ENCODE measurements at regions not wholly inside any gene's neighbourhood (a gene's known extent, or its start where the extent isn't known, plus 50 kb on each side); places are given as distances from the start of the nearest gene placed in this dataset.

DNA sequence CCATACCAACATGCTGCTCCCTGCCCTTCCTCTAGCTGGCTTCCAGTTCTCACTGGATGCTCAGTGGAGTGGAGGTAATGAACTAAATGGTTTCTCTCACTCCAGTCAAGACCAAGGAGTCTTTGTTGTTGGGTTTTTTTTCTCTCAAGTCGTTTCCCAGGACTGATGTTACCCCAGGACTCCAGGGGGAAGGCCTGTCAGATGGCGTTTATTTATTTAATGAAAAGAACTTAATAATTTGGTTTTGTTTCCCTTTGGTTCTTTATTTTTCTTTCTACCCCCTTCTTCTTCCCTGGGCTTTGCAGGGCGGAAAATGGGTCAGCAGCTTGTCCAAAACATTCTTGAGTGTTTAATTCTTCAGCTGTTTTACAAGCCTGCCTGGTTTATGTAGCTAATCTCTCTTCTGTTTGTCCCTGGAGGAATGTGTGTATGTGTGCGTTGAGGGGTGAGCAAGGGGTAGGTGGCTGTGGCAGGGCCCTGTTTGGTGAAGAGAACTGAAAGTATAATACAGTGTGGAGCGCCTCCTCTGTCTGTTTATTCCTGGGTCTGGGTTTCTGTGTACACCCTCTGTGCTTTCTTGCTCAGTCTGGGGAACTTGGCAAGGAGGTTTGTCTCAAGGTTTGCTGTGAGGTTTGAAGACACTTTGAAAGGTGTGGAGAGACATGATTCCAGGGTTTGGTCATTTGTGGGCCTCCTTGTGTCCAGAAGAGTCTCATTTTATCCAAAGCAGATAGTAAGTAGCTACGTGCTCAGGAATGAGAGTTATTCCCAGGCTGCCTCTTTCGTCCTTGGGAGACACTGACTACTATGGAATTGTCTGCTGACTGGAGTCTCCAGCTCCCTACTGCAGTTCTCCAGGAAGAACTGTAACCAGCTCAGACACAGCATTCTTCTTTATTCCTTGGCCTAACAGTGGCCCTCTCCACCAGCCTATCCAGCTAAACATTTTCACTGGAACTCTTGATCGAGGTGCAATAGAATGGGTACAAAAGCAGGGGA lies 175.5 kb downstream of the ADAMTS15 start:
- ChIA-PET CTCF (no interaction called here), POLR2A (no interaction called here)
- Mint-ChIP-seq H3K36me3 (no peaks in the 10 kb centered on the region), H3K27ac (no peak overlapping the region), H3K9me3 (no peaks in the 10 kb centered on the region), H3K4me3 (no peak overlapping the region), H3K27me3 (peaks cover 21 to 27% of the 10 kb centered on the region in 2 donors), H3K4me1 (no peaks in the 10 kb centered on the region)
- no peaks in the 10 kb centered on the region for H3K36me3 ChIP-seq (ENCODE audit: control insufficient read depth in 2 of 2, extremely low read depth in 1 of 2, insufficient read depth in 1 of 2, low read length in 1 of 2)
- H3K9me3 ChIP-seq = no peaks in the 10 kb centered on the region
- H3K4me3 ChIP-seq (ENCODE audit: control insufficient read depth in 1 of 2, extremely low read depth in 1 of 2, low read length in 1 of 2) = no peak overlapping the region
- peaks cover 0 to 3% of the 10 kb centered on the region in 2 experiments for H3K27me3 ChIP-seq (replicated peaks in 1 of 2; ENCODE audit: control insufficient read depth in 2 of 2, extremely low read depth in 1 of 2, insufficient read depth in 2 of 2, low read length in 1 of 2)
- H3K27ac ChIP-seq (ENCODE audit: low read length) = no peak overlapping the region
- no peaks in the 10 kb centered on the region for H3K4me1 ChIP-seq (ENCODE audit: control insufficient read depth in 1 of 2, extremely low read depth in 1 of 2, insufficient read depth in 2 of 2, low read length in 2 of 2)
- ATAC-seq (replicated peaks in 1 of 4) (no peak), DNase-seq (no peak)
- 56% methylated on average over 4 of the region's 8 CpGs for WGBS (ENCODE audit: insufficient coverage)

DNA sequence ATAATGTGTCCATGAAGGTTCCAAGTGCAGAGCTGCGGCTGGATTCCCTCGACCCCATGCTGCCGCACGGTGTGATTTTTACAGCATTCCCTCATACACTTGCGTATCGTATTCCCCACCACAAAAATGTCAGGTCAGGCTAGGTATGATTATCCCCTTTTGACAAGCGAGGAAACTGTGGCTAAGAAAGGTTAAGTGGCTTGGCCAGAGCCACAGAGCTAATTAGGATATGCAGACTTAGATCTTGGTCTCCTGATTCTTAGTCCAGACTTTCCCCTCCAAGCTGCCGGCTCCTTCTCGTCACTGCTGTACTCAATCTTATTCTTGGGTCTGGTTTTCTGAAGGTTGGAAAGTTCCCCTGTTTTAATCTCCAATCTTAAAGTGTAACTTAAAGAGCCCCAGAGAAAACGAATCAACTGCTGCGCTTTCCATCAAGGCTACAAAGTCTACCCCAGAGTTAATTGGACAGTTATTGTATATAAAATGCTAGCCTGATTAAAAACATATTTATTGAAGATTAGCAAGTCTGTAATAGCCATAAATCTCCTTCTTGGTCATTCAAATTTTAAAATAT lies 176.6 kb downstream of the ADAMTS15 start:
- CTCF ChIA-PET = no interaction called here
- no peaks in the 10 kb centered on the region for H3K36me3 Mint-ChIP-seq
- POLR2A ChIA-PET = no interaction called here
- Histone ChIP-seq H3K27me3 (replicated peaks in 1 of 2; ENCODE audit: control insufficient read depth in 2 of 2, extremely low read depth in 1 of 2, insufficient read depth in 2 of 2, low read length in 1 of 2) (peaks cover 0 to 3% of the 10 kb centered on the region in 2 experiments), H3K9me3 (no peaks in the 10 kb centered on the region), H3K4me3 (ENCODE audit: control insufficient read depth in 1 of 2, extremely low read depth in 1 of 2, low read length in 1 of 2) (no peak overlapping the region), H3K36me3 (ENCODE audit: control insufficient read depth in 2 of 2, extremely low read depth in 1 of 2, insufficient read depth in 1 of 2, low read length in 1 of 2) (no peaks in the 10 kb centered on the region), H3K4me1 (ENCODE audit: control insufficient read depth in 1 of 2, extremely low read depth in 1 of 2, insufficient read depth in 2 of 2, low read length in 2 of 2) (no peaks in the 10 kb centered on the region), H3K27ac (ENCODE audit: low read length) (no peak overlapping the region)
- DNase-seq (no peak), ATAC-seq (replicated peaks in 1 of 4) (no peak)
- H3K27me3 Mint-ChIP-seq = peaks cover 21 to 27% of the 10 kb centered on the region in 2 donors
- H3K4me1 Mint-ChIP-seq = no peaks in the 10 kb centered on the region
- 77% methylated on average over 5 of the region's 11 CpGs for WGBS (ENCODE audit: insufficient coverage)
- H3K27ac Mint-ChIP-seq = no peak overlapping the region
- H3K9me3 Mint-ChIP-seq = no peaks in the 10 kb centered on the region
- H3K4me3 Mint-ChIP-seq = no peak overlapping the region

DNA sequence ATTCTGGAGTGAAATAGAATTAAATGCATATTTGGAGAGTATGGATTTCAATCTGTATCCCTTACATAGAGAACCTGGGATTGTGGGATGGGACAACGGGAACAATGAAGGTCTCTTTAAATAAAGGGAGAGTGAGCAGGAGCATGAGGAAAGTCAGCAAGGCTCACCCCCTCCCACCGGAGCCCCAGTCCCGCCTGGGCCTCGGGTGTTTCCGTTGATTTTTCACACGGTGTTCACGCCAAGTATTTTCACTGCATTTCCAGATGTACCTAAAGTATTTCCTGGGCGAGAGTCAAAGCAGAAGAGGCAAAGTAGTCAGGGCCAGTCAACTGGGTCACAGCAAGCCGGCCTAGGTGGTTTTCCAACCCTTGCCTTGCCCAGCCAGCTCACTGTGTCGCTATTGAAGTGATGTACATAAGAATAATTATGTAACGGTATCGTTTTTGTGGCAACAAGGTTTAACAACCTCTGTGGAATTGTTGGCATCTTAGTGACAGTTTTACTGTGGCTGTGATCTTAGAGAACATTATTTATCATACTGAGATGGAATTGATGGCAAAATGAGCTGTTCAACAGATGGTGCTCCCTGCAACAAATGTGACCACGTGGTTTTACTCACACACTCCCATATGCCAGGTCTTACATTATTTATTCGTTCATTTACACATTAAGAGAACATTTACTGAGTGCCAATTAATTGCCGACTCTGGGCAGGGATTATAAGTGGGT lies 177.3 kb downstream of the ADAMTS15 start:
- H3K4me3 Mint-ChIP-seq = no peak overlapping the region
- WGBS (ENCODE audit: insufficient coverage) = 88% methylated on average over 8 of the region's 15 CpGs
- H3K27ac Mint-ChIP-seq = no peak overlapping the region
- H3K27me3 ChIP-seq (replicated peaks in 1 of 2; ENCODE audit: control insufficient read depth in 2 of 2, extremely low read depth in 1 of 2, insufficient read depth in 2 of 2, low read length in 1 of 2) = peaks cover 0 to 3% of the 10 kb centered on the region in 2 experiments
- ChIA-PET POLR2A (no interaction called here), CTCF (no interaction called here)
- no peak for ATAC-seq (replicated peaks in 1 of 4)
- H3K4me1 Mint-ChIP-seq = no peaks in the 10 kb centered on the region
- H3K4me1 ChIP-seq (ENCODE audit: control insufficient read depth in 1 of 2, extremely low read depth in 1 of 2, insufficient read depth in 2 of 2, low read length in 2 of 2) = no peaks in the 10 kb centered on the region
- DNase-seq = no peak
- no peak overlapping the region for H3K4me3 ChIP-seq (ENCODE audit: control insufficient read depth in 1 of 2, extremely low read depth in 1 of 2, low read length in 1 of 2)
- no peak overlapping the region for H3K27ac ChIP-seq (ENCODE audit: low read length)
- H3K27me3 Mint-ChIP-seq = peaks cover 20 to 22% of the 10 kb centered on the region in 2 donors
- no peaks in the 10 kb centered on the region for H3K9me3 Mint-ChIP-seq
- H3K36me3 Mint-ChIP-seq = no peaks in the 10 kb centered on the region
- no peaks in the 10 kb centered on the region for H3K36me3 ChIP-seq (ENCODE audit: control insufficient read depth in 2 of 2, extremely low read depth in 1 of 2, insufficient read depth in 1 of 2, low read length in 1 of 2)
- H3K9me3 ChIP-seq = no peaks in the 10 kb centered on the region

DNA sequence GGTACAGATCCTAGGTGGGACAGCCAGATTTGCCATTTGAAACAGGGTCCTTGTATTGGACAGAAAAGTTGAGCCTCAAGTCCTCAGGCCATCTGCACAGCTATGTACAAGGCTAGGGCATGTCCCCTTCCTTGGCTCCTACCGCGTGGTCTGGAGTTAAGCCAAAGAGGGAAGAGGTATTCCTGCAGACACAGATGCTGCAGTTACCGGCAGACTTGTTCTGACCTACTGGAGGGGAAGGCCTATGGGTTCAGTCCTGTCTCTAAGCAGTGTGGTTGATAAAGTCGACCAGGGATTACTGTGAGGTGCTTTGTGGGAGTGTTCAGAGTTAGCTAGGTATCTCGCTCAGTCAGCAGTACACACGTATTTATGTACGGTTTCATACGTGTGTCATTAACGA lies 180.6 kb downstream of the ADAMTS15 start:
- Histone ChIP-seq H3K27ac (ENCODE audit: low read length) (no peak overlapping the region), H3K27me3 (replicated peaks in 1 of 2; ENCODE audit: control insufficient read depth in 2 of 2, extremely low read depth in 1 of 2, insufficient read depth in 2 of 2, low read length in 1 of 2) (peaks cover 0 to 5% of the 10 kb centered on the region in 2 experiments), H3K4me1 (ENCODE audit: control insufficient read depth in 1 of 2, extremely low read depth in 1 of 2, insufficient read depth in 2 of 2, low read length in 2 of 2) (no peaks in the 10 kb centered on the region), H3K4me3 (ENCODE audit: control insufficient read depth in 1 of 2, extremely low read depth in 1 of 2, low read length in 1 of 2) (no peak overlapping the region), H3K36me3 (ENCODE audit: control insufficient read depth in 2 of 2, extremely low read depth in 1 of 2, insufficient read depth in 1 of 2, low read length in 1 of 2) (no peaks in the 10 kb centered on the region), H3K9me3 (no peaks in the 10 kb centered on the region)
- H3K27ac Mint-ChIP-seq = no peak overlapping the region
- ChIA-PET POLR2A (no interaction called here), CTCF (no interaction called here)
- 50% methylated on average over 4 of the region's 9 CpGs for WGBS (ENCODE audit: insufficient coverage)
- H3K27me3 Mint-ChIP-seq = peaks cover under 1 to 2% of the 10 kb centered on the region in 2 donors
- ATAC-seq (replicated peaks in 1 of 4) (peak in 1 of 4 experiments; percentile 33), DNase-seq (no peak)
- H3K4me1 Mint-ChIP-seq = no peaks in the 10 kb centered on the region
- no peak overlapping the region for H3K4me3 Mint-ChIP-seq
- no peaks in the 10 kb centered on the region for H3K36me3 Mint-ChIP-seq
- no peaks in the 10 kb centered on the region for H3K9me3 Mint-ChIP-seq

DNA sequence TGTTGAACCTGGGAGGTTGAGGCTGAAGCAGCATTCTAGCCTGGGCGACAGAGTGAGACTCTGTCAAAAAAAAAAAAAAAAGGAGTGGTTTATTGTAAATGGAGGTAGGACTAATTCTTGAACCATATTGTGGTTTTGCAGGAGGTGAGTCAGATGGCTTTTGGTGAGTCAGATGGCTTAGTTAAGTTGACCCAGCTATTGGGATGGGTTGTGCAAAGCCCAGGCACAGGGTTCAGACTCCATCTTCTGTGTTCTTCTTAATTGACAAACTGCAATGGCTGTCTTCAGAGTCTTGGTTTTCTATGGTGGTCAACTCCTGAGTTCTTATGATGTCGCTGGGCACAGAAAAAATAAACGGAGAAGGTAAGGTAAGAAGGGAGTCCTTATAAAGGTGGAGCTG lies 182.7 kb downstream of the ADAMTS15 start:
- WGBS (ENCODE audit: insufficient coverage) = 50% methylated on average over 1 of the region's 3 CpGs
- Histone ChIP-seq H3K27ac (ENCODE audit: low read length) (no peak overlapping the region), H3K27me3 (replicated peaks in 1 of 2; ENCODE audit: control insufficient read depth in 2 of 2, extremely low read depth in 1 of 2, insufficient read depth in 2 of 2, low read length in 1 of 2) (peaks cover 0 to 8% of the 10 kb centered on the region in 2 experiments), H3K36me3 (ENCODE audit: control insufficient read depth in 2 of 2, extremely low read depth in 1 of 2, insufficient read depth in 1 of 2, low read length in 1 of 2) (no peaks in the 10 kb centered on the region), H3K9me3 (no peaks in the 10 kb centered on the region), H3K4me3 (ENCODE audit: control insufficient read depth in 1 of 2, extremely low read depth in 1 of 2, low read length in 1 of 2) (no peak overlapping the region), H3K4me1 (ENCODE audit: control insufficient read depth in 1 of 2, extremely low read depth in 1 of 2, insufficient read depth in 2 of 2, low read length in 2 of 2) (no peaks in the 10 kb centered on the region)
- Mint-ChIP-seq H3K27me3 (peaks cover 0 to 6% of the 10 kb centered on the region in 2 donors), H3K9me3 (no peaks in the 10 kb centered on the region), H3K4me1 (no peaks in the 10 kb centered on the region), H3K36me3 (no peaks in the 10 kb centered on the region), H3K27ac (no peak overlapping the region), H3K4me3 (no peak overlapping the region)
- DNase-seq (no peak), ATAC-seq (replicated peaks in 1 of 4) (no peak)
- CTCF ChIA-PET = no interaction called here
- POLR2A ChIA-PET = interaction anchor here in 1 of 2 donors (0.6 kb wide), 1 partner anchor 110 kb away, joined by 6 read pairs; no protein-coding TSS in a partner anchor

DNA sequence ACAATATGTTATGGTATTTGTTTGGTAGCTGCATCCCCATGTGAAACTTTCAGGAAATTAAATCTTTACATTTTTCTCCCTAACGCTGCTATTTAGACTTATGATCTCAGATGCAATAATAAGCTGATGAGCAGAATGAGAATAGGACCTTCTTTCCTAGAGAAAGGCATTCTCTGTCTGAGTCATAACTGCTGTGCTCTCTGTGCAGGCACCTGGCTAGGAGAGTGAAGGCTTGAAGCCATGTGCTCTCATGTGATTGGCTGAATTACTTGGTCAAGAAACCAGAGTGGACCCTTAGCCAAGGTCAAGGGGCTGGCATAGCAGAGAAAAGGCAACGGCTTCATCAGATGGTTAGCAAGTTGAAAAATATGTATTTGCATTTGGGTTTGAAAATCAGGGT lies 185.0 kb downstream of the ADAMTS15 start:
- H3K4me1 Mint-ChIP-seq = no peaks in the 10 kb centered on the region

More for the DNA sequence above, 185.0 kb downstream of the ADAMTS15 start:
- no peaks in the 10 kb centered on the region for H3K9me3 ChIP-seq
- no peak overlapping the region for H3K4me3 ChIP-seq (ENCODE audit: control insufficient read depth in 1 of 2, extremely low read depth in 1 of 2, low read length in 1 of 2)
- H3K9me3 Mint-ChIP-seq = no peaks in the 10 kb centered on the region
- no peak overlapping the region for H3K27ac Mint-ChIP-seq
- WGBS (ENCODE audit: insufficient coverage) = 60% methylated on average over 1 of the region's 2 CpGs
- no peaks in the 10 kb centered on the region for H3K36me3 ChIP-seq (ENCODE audit: control insufficient read depth in 2 of 2, extremely low read depth in 1 of 2, insufficient read depth in 1 of 2, low read length in 1 of 2)
- DNase-seq = no peak
- H3K27me3 Mint-ChIP-seq = peaks cover 0 to 6% of the 10 kb centered on the region in 2 donors
- ChIA-PET POLR2A (no interaction called here), CTCF (no interaction called here)
- peaks cover 0 to 8% of the 10 kb centered on the region in 2 experiments for H3K27me3 ChIP-seq (replicated peaks in 1 of 2; ENCODE audit: control insufficient read depth in 2 of 2, extremely low read depth in 1 of 2, insufficient read depth in 2 of 2, low read length in 1 of 2)
- no peaks in the 10 kb centered on the region for H3K4me1 ChIP-seq (ENCODE audit: control insufficient read depth in 1 of 2, extremely low read depth in 1 of 2, insufficient read depth in 2 of 2, low read length in 2 of 2)
- H3K27ac ChIP-seq (ENCODE audit: low read length) = no peak overlapping the region
- H3K36me3 Mint-ChIP-seq = no peaks in the 10 kb centered on the region
- no peak overlapping the region for H3K4me3 Mint-ChIP-seq
- ATAC-seq (replicated peaks in 1 of 4) = no peak
